Mucosa of gallbladder (tissue), 1 donor: ENCODE measurements at regions not wholly inside any gene's neighbourhood (a gene's known extent, or its start where the extent isn't known, plus 50 kb on each side); places are given as distances from the start of the nearest gene placed in this dataset.
"Not testable (repeated sequence)": the region's sequence is repeated elsewhere in the genome, so short reads cannot be mapped to it uniquely, and the experiment has no call there.

Source experiments
- DNase-seq: peaks from one replicate; pipeline ENCODE4 v3.0.0-alpha.2; 2020; ENCODE audit warnings: low spot score
- donor health status: DM: no; HTN: no; CAD: no.

DNA sequence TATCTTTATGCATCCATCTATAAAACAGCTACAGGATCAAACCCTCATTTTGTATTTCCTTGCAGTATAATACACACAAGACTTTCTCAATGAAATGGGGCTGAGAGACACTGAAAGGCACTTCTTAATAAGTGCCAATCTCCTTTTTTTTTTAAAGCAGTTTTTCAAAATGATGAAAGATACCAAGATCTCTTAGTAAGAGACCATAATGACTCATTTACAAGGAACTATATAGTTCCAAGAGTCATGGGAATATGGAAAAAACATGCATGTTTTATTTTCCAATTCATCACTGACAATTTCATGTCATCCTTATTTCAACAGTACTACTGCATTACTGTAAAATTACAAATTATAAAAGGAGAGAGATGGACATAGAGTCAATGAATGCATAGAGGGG is 973.7 kb downstream of the GATA3 start:
- no peak for DNase-seq

DNA sequence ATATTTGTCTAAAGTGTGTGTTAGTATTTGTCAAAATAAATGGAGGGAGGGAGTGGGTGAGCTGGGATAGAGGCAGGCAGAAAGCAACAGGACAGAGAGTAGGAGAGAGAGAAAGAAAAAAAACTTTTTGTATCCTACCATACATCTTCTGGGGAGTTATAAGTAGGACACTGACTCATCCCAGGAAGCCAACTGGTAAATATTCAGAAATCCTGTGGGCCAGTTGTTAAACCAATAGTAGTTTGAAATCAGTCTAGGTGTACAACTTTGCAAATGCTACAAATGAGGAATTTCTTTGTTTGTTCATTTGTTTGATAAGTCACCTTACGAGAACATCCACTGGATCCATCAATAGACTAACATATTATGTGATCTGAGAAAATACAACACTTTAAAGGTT is 980.9 kb downstream of the GATA3 start:
- DNase-seq: no peak

DNA sequence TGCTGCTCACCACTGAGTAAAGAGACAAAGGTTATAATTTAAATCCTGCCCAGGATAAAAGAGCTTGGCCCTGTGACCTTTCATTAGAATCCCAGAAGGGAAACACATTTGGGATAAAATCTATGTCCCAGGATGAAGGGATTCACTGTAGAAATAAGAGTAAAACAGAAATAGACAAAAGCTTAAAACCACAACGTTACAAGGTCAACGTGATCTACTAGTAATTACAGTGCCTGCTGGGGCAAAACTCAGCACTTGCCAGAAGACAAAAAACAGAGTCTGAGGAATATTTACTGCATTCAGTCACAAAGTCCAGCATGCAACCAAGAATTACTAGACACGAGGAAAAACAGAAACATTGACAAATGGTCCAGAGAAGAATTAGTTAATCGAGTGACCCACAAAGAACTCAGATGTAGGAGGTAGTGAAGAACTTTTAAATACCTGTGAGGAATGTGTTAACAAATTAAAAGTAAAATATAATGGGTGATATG is 982.3 kb downstream of the GATA3 start:
- DNase-seq: no peak

DNA sequence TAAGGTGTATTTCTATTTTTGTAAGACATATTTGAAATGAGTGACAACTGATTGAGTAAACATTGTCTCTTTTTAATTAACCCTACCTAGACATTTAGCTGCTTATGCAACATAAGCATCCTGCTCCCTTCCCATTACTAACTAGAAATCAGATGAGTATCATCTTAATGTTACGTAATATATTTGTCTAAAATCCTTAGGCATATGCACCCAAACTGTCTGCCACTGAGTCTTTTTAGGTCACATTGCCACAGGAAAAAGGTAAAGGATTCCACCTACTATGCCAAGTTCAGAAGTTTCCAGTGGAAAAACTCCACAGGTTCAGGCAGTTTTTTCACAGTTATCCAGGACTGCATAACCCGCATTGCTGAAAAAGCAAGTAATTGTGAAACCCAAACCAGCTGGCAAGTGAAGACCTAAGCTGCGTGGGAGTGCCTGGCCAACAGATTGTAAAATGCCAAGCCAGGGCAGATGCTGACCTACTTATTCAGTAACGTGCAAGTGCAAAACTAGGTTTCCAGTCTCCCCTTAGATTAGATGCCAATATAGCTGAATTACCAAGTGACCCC is 983.7 kb downstream of the GATA3 start:
- DNase-seq: peak; percentile 10

DNA sequence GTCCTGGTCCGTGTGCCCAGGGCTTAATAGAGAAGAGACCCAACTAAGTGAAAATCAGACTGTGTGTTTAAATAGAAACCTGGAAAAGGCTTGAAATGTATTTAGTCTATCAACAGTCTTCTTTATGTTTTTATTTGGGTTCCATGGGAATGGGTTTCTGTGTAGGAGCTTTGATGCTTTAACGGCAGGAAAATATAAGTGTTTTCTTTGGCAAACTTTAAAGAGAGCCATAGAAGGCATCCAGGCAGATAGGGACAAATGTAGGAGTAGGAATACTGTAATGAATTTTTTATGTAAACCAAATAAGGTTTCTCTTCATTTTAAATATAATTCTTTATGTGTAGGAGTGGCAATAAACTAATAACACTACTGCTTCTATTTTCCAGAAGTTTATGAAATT is 989.0 kb downstream of the GATA3 start:
- no peak for DNase-seq

DNA sequence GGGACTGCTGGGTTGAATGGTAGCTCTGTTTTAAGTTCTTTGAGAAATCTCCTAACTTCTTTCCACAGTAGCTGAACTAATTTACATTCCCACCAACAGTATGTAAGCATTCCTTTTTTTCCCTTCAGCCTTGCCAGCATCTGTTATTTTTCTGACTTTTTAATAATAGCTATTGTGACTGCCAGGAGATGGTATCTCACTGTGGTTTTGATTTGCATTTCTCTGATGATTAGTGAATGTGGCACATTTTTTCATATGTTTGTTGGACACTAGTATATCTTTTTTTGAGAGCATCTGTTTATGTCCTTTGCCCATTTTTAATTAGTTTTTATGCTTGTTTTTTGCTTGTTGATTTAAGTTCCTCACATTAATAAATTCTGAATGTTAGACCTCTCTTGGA is 990.8 kb downstream of the GATA3 start:
- DNase-seq: no peak

DNA sequence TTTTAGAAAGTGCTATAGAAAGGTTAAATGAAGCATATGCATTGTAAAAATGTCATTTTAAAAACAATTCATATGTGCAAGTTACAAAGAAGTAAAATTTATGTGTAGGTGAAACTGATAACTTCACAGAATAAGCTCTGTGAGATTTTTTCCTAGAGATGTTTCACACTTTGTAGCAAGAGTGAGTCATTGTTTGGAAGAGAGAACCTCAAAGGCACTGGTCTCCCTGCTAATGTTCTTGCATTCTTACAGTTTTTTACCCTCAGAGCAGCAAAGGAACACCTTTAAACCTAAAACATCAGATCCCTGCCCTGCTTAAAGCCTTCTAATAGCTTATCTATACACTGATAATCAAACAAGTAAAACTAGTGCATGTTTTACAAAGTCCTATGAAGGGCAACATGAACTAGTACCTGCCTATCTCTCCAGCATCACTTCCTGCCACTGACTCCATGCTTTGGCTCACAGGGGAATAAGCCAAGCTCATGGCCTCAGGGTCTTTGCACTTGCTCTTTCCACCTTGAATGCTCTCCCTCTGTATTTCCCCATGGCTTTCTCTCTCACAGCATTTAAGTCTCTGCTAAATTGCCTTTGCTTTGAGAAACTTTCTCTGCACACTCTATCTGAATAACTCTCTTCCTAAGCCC is 997.0 kb downstream of the GATA3 start:
- no peak for DNase-seq

DNA sequence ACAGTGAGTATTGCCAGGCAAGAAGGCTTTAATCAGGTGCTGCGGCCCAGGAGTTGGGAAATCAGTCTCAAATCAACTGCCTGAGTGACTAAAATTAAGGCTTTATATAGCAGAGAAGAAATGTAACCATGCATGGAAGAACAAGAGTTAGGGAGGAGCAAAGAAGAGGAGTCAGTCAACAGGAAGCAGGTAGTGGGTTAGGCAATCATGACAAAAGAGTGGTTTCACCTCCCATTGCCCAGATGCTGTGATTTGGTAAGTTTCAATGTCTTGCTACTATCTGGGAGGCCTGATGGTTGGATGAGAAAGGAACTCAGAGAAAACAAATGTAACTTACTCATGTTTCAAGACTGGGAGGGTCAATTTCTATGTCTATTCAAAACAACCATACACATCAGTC is 998.3 kb downstream of the GATA3 start:
- DNase-seq: no peak

DNA sequence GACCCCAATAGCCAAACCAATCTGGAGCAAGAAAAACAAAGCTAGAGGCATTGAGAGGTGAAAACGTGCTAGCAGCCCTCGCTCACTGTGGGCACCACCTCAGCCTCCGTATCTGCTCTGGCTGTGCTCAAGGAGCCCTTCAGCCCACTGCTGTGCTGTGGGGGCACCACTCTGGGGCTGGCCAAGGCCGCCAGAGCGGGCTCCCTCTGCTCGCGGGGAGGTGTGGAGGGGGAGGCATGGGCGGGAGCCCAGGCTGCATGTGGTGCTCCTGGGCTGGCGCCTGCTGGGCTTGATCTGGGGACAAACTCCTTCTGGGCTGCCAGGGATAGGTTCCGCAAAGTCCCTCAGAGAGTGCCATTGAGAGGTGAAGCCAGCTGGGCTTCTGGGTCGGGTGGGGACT is 1002.0 kb downstream of the GATA3 start:
- no peak for DNase-seq

DNA sequence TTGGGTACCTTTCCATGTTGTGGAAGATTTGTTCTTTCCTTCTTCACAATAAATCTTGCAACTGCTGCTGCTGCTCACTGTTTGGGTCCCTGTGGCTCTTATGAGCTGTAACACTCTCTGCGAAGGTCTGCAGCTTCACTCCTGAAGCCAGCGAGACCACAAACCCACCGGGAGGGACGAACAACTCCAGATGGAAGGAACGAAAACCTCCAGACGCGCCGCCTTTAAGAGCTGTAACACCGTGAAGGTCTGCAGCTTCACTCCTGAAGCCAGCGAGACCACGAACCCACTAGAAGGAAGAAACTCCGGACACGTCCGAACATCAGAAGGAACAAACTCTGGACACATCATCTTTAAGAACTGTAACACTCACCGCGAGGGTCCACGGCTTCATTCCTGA is 1002.8 kb downstream of the GATA3 start:
- not testable (repeated sequence) for DNase-seq

DNA sequence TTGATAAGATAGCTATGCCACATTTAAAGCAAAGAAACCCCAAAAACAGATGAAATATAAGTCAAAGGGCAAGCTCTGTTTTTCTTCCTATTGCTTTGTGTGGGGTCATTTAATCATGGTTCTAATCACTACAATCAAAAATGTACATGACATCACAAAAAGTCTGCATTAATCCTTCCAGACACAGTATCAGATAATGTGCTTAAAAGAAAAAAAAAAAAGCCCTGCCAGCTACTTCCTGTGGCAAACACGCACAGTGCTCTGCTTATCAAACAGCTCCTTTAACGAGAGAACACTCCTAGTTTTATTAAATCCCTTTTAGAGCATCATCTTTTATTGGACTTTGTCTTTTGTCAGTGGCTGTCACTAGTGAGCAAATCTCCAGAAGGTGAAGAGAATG is 1005.8 kb downstream of the GATA3 start:
- DNase-seq: no peak

DNA sequence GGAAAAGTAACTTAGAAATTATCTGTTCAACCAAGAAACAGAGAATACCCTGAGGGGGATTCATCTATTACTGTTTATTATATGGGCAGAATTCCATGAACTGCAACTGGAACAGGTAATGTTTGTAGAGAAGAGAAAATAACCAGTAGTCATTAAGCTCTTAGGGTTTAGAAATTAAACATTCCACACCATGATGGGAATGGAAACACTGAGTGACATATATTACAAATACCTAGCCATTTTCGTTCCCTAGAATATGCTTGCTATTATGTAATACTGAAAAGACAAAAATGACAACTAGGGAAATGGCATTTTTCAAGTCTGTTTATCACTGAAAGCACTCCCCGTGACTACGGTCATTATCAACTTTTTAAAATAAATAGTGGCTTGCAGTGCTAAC is 1007.4 kb downstream of the GATA3 start:
- no peak for DNase-seq

DNA sequence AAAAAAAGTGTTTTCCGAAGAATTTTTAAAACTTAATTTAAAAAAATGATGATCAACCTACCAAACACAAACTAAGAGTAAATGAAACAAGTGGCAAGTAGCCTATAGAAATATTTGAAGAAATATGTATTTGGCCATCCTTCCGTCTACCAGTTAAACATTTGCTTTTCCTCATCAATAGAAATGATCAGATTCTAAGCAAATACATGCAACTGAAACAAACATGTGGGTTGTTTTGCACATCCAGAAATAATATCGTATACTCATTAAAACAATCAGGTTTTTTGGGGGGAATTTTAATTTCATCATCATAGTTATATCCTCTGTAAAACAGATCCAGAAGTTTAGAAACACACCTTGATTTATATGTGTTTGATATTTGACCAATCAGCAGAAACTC is 1011.7 kb downstream of the GATA3 start:
- no peak for DNase-seq

DNA sequence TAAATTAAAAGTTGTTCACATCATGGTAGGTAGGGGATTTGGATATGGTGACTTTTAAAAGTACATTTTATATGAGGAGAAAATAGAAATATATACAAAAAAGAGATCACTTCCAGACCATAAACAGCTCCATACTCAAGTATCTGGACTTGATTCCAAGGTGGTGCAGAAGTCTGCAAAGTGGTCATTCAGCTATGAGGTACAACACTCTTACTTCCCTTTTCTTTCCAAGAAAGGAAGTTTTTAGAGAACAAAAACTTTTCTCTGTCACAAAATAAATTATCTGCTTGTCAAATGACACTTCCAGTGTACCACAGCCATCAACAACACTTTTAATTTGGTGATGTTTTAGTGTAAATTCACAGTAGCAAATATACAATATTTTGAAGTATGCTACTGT is 1013.5 kb downstream of the GATA3 start:
- DNase-seq: no peak

DNA sequence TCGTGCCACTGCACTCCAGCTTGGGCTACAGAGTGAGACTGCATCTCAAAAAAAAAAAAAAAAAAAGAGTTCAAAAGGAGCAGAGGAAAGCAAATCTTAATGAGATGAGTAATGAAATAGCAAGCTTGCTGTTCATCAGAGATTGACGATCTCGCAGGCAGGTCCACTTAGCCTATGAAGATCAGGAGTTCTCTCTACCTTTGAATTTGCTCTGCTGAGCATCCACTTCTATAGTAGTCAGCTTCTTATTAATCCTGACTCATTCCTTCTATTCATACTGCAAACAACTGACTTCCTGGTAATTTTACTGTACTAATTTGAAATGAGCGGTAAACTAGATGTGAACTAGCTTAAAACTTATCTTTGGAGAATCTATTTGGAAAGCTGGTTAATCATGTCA is 1014.6 kb downstream of the GATA3 start:
- DNase-seq: no peak

DNA sequence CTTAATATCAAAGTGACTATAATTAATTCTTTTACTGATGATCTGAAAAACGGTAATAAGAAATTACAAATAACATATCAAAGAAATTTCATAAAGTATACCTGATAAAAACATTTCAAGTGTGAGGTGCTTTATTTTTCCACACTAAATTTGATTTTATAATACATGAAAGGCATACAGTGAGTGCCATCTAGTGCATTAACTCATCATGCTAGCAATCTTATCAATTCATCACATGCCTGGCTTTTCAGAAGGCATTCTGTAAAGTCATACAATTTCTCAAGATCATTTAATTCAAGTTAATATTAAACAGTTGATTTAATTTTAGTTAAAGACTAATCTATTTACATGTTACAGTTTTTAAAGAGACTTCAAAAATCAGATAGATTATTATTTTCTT is 1020.9 kb downstream of the GATA3 start:
- DNase-seq: no peak

DNA sequence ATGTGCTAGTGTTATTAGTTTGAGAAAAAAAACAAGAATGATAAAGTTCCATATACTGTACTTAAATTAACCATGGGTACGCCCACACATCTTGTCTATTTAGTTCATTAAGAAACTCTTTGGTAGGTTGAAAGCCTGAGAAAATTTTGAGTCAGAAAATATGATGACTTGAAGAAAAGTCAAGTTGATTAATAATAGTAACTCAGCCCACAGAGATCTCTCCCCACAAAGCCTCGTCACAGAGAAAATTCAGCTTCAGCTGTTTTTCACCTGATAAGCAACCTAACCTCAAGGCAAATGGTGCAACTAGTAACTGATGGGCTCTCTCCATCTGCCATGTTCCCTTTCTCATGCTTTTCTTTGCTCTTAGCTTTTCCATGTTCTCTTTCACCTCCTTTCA is 1021.6 kb downstream of the GATA3 start:
- no peak for DNase-seq

DNA sequence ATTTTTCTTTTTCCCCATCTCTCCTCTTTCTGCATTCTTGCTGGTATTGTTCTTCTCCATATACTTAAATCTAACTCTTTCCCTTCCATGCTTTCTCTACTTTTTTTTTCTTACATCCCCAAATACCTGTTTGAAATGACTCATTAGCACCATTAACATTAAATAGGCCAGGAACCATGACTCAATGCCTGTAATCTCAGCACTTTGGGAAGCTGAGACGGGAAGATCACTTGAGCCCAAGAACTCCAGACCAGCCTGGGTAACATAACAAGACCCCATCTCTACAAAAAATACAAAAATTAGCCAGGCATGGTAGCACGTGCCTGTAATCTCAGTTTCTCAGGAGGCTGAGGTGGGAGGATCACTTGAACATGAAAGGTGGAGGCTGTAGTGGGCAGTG is 1026.8 kb downstream of the GATA3 start:
- no peak for DNase-seq

DNA sequence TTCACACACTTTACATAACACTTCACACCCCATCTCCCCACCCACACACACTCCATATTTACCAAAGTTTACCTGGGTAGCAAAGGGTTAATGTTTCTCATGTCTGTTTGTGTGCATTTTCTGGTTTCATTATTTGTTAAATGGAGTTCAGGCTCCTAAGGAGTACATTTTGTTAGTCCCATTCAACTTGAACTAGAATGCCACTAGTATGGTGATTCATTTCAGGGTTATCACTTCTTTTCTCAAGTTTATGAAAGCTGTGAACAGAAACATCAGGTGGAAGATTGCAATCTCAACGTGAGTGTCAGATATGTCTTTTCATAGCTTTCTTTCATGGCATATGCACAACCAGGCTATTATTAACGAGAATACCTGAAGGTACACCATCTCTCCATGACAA is 1027.5 kb downstream of the GATA3 start:
- no peak for DNase-seq

DNA sequence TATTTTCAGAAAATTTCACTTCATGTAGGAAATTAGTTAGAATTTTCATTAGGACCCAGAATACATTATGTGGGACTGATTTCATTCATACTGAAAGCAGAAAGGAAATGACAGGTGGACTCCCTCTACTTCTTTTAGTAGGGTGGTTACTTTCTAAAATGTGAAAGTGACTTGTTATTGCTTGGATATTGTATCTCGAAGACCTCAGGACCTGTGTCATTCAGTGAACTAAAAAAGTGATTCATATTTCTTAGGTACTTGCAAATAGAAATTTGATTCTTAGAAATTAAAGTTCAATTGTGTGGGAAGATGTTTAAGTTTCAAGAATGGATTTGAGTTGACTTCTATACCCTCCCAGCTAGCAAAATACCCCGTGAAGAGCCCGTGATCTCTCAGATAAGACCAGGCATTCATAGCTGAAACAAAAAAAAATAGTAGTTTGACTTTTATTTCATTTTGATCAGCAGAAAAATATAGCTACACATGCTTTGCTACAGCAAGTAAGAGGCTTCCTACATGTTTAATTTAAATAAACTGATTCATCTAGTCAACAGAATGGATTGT is 1037.1 kb downstream of the GATA3 start:
- DNase-seq: no peak

DNA sequence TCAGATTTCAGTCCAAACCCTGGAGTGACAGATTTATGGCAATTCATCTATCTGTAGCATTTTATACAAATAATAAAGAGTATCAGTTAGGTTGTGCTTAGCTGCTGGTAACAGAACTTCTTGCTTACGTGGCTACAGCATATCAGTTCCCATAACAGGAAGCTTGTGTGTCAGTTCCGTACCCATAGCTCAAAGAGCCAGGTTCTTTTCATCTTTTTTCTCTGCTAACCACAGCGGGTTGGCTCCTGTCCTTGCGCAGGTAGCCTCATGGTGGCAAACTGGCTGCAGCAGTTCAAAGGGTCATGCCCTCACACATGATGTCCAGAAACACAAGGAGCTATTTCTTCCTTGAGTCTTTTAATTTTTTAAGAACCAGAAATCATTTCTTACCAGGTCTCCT is 1041.8 kb downstream of the GATA3 start:
- no peak for DNase-seq

DNA sequence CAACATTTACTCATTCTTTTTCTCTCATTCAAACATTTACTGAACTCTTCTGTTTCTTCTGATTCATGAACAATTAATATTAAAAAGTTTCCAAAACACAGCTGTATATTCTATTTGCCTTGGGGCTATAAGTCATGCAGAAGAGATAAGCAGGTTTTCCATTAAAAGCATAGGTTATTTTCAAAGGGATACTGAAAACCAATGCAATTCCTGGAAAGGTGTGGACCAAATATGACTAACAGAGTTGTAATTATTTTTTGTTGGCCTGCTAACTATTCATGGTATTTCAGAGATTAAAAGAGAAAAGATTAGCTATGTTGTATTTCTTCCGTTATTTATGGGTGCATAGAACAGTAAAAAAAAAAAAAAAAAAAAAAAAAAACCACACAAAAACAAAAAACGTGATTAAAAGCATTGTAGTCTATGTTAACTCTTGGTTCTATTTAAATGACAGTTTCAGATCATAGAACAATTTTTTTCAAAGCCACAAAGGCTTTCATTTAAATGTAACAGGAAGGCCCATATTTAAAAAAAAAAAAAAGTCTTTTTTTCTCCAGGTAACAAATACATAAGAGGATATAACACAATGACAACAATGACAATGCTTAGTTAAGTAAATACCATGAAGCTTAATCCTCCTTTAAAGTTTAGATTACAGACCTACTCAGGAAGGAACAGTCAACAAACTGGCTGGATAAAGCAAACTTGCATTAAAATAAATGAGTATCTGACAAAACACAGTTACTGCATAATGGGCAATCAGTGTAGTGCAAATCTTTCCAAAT is 1042.9 kb downstream of the GATA3 start:
- no peak for DNase-seq

DNA sequence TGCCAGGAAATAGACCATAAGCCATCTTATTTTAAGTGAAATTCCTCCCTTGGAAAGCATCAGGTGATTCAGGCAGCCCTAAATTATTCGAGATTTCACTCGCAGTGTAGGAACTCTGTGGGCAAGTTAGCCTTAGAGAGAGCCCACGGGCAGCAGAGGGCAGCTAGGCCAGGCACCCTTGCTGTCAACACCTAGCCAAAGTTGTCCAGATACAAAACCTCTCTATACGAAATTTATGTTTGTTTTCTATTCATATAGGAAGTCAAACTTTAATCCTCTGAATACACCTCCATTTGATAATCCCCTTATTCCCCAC is 1043.5 kb downstream of the GATA3 start:
- DNase-seq: no peak
